GM19238 (cell line): ENCODE measurements at regions not wholly inside any gene's neighbourhood (a gene's known extent, or its start where the extent isn't known, plus 50 kb on each side); places are given as distances from the start of the nearest gene placed in this dataset.

Experiments used
- DNase-seq: peaks from one replicate; pipeline ENCODE4 v3.0.0; 2011; ENCODE audit warnings: low spot score; ENCODE audit not compliant: insufficient read length

GRCh38 chr1:187627516-187627915, 798.8 kb downstream of the PLA2G4A start:
- no peak for DNase-seq

GRCh38 chr1:187629075-187629474, 800.3 kb downstream of the PLA2G4A start:
- no peak for DNase-seq

GRCh38 chr1:187630653-187631380, 802.1 kb downstream of the PLA2G4A start:
- no peak for DNase-seq

- DNase-seq, result no peak
Observed at GRCh38 chr1:187631381-187631675, 802.6 kb downstream of the PLA2G4A start.

- DNase-seq, result no peak
Observed at GRCh38 chr1:187631984-187632383, 803.2 kb downstream of the PLA2G4A start.

- no peak for DNase-seq
Observed at GRCh38 chr1:187634940-187635339, 806.2 kb downstream of the PLA2G4A start.

GRCh38 chr1:187638733-187639434, 810.1 kb downstream of the PLA2G4A start:
- DNase-seq, result no peak

GRCh38 chr1:187641015-187641414, 812.3 kb downstream of the PLA2G4A start:
- no peak for DNase-seq

- no peak for DNase-seq
Observed at GRCh38 chr1:187641463-187641862, 812.7 kb downstream of the PLA2G4A start.

- no peak for DNase-seq
Observed at GRCh38 chr1:187641907-187642306, 813.2 kb downstream of the PLA2G4A start.

GRCh38 chr1:187645651-187646050, 816.9 kb downstream of the PLA2G4A start:
- no peak for DNase-seq

GRCh38 chr1:187646536-187647107, 817.9 kb downstream of the PLA2G4A start:
- DNase-seq, result no peak

GRCh38 chr1:187648091-187648490, 819.3 kb downstream of the PLA2G4A start:
- DNase-seq, result no peak

- DNase-seq, result no peak
Observed at GRCh38 chr1:187654635-187655034, 825.9 kb downstream of the PLA2G4A start.

GRCh38 chr1:187655104-187655503, 826.4 kb downstream of the PLA2G4A start:
- DNase-seq, result no peak

- DNase-seq, result no peak
Observed at GRCh38 chr1:187665483-187665882, 836.7 kb downstream of the PLA2G4A start.

GRCh38 chr1:187680823-187681222, 852.1 kb downstream of the PLA2G4A start:
- DNase-seq, result no peak

- no peak for DNase-seq
Observed at GRCh38 chr1:187682112-187682511, 853.4 kb downstream of the PLA2G4A start.

GRCh38 chr1:187685333-187685732, 856.6 kb downstream of the PLA2G4A start:
- DNase-seq, result no peak

- no peak for DNase-seq
Observed at GRCh38 chr1:187689129-187689528, 860.4 kb downstream of the PLA2G4A start.

- no peak for DNase-seq
Observed at GRCh38 chr1:187691439-187691838, 862.7 kb downstream of the PLA2G4A start.

- DNase-seq, result no peak
Observed at GRCh38 chr1:187692799-187693198, 864.0 kb downstream of the PLA2G4A start.

- DNase-seq, result no peak
Observed at GRCh38 chr1:187696073-187696472, 867.3 kb downstream of the PLA2G4A start.
